Loucy (cell line): ENCODE measurements at regions not wholly inside any gene's neighbourhood (a gene's known extent, or its start where the extent isn't known, plus 50 kb on each side); places are given as distances from the start of the nearest gene placed in this dataset.
"Not testable (repeated sequence)": the region's sequence is repeated elsewhere in the genome, so short reads cannot be mapped to it uniquely, and the experiment has no call there.

Source experiments
- H2AFZ ChIP-seq: fragments of 200-600 bp; sonication (generic); 2 replicates; pipeline ENCODE4 v1.6.0; 2016; ENCODE audit warnings: antibody characterized with exemption, mild to moderate bottlenecking, low read length, moderate library complexity
- H3F3A ChIP-seq: fragments of 200-600 bp; 2 replicates; pipeline ENCODE4 v1.6.0; 2016; ENCODE audit warnings: antibody characterized with exemption, low read depth, mild to moderate bottlenecking
- H3K27me3 ChIP-seq: fragments of 200-600 bp; sonication (generic); 2 replicates; pipeline ENCODE4 v1.6.1; 2014; ENCODE audit warnings: low read length, mild to moderate bottlenecking; ENCODE audit not compliant: insufficient read depth, poor library complexity, severe bottlenecking
- H3K36me3 ChIP-seq: fragments of 200-600 bp; sonication (generic); 2 replicates; pipeline ENCODE4 v1.6.1; 2016; ENCODE audit warnings: low read length; ENCODE audit not compliant: insufficient read depth
- H3K4me1 ChIP-seq: fragments of 200-600 bp; sonication (generic); 2 replicates; pipeline ENCODE4 v1.5.1; 2014; ENCODE audit warnings: low read length, mild to moderate bottlenecking; ENCODE audit not compliant: insufficient read depth, poor library complexity, severe bottlenecking
- H3K4me2 ChIP-seq: fragments of 200-600 bp; sonication (generic); 2 replicates; pipeline ENCODE4 v1.6.0; 2014; ENCODE audit warnings: antibody characterized with exemption, low read length, low read depth, mild to moderate bottlenecking; ENCODE audit not compliant: poor library complexity, severe bottlenecking
- H3K4me3 ChIP-seq: fragments of 200-600 bp; sonication (generic); 2 replicates; pipeline ENCODE4 v1.5.1; 2014; ENCODE audit warnings: low read length, mild to moderate bottlenecking, mixed read lengths; ENCODE audit not compliant: poor library complexity, severe bottlenecking
- H3K79me2 ChIP-seq: fragments of 200-600 bp; sonication (generic); 2 replicates; pipeline ENCODE4 v1.6.1; 2014; ENCODE audit warnings: low read length; ENCODE audit not compliant: insufficient read depth
- H3K9ac ChIP-seq: fragments of 200-600 bp; sonication (generic); 2 replicates; pipeline ENCODE4 v1.6.0; 2014; ENCODE audit warnings: mild to moderate bottlenecking, low read depth, low read length, moderate library complexity; ENCODE audit not compliant: poor library complexity, severe bottlenecking
- H3K9me2 ChIP-seq: fragments of 200-600 bp; sonication (generic); replicated peaks from 2 replicates; pipeline ENCODE4 v1.6.1; 2016; ENCODE audit warnings: low read depth, low read length, mixed read lengths
- H3K9me3 ChIP-seq: fragments of 200-600 bp; sonication (generic); 2 replicates; pipeline ENCODE4 v1.6.1; 2014; ENCODE audit warnings: mild to moderate bottlenecking, antibody characterized with exemption, low read length, low read depth; ENCODE audit not compliant: insufficient read depth
- H4K20me1 ChIP-seq: fragments of 200-600 bp; sonication (generic); 2 replicates; pipeline ENCODE4 v1.6.0; 2014; ENCODE audit warnings: antibody characterized with exemption, low read length, mild to moderate bottlenecking; ENCODE audit not compliant: insufficient read depth, poor library complexity, severe bottlenecking
- EZH2phosphoT487 ChIP-seq: fragments of 200-600 bp; IDR thresholded peaks from 2 replicates; pipeline ENCODE4 v1.6.1; 2018; ENCODE audit warnings: antibody characterized with exemption, mild to moderate bottlenecking, moderate library complexity, borderline replicate concordance
- TF ChIP-seq, protein P1 (sequence below): fragments of 200-600 bp; sonication (generic); conservative IDR thresholded peaks from 2 replicates; pipeline ENCODE4 v1.5.1; 2014; ENCODE audit warnings: mild to moderate bottlenecking, antibody characterized with exemption, low read length

DNA sequence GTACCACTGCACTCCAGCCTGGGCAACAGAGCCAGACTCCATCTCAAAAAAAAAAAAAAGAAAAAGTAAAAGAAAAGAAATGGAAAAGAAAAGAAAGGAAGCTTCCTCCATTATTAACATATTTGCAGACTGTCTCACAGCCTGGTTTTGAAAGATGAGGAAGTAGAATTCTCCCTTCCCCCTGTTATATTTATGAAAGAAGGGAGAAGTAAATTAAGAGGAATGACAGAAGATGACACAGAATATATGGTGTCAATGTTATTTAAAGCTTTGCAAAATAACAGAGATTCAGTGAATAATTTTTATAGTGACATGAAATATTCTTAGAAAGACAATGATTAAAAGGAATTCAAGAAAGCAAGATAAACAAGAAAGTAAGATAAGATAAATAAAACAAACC lies 83.7 kb upstream of the PRSS16 start:
- H3K79me2 ChIP-seq: no peaks in the 10 kb centered on the region
- no peak overlapping the region for H3K4me3 ChIP-seq
- H2AFZ ChIP-seq: no peak overlapping the region
- TF ChIP-seq, protein P1, sequence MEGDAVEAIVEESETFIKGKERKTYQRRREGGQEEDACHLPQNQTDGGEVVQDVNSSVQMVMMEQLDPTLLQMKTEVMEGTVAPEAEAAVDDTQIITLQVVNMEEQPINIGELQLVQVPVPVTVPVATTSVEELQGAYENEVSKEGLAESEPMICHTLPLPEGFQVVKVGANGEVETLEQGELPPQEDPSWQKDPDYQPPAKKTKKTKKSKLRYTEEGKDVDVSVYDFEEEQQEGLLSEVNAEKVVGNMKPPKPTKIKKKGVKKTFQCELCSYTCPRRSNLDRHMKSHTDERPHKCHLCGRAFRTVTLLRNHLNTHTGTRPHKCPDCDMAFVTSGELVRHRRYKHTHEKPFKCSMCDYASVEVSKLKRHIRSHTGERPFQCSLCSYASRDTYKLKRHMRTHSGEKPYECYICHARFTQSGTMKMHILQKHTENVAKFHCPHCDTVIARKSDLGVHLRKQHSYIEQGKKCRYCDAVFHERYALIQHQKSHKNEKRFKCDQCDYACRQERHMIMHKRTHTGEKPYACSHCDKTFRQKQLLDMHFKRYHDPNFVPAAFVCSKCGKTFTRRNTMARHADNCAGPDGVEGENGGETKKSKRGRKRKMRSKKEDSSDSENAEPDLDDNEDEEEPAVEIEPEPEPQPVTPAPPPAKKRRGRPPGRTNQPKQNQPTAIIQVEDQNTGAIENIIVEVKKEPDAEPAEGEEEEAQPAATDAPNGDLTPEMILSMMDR: no peak
- no peak for TF ChIP-seq EZH2phosphoT487
- no peaks in the 10 kb centered on the region for H3K9me3 ChIP-seq
- H3K27me3 ChIP-seq: no peaks in the 10 kb centered on the region
- no peaks in the 10 kb centered on the region for H3K36me3 ChIP-seq
- no peaks in the 10 kb centered on the region for H3K9me2 ChIP-seq
- no peaks in the 10 kb centered on the region for H3K4me1 ChIP-seq
- no peaks in the 10 kb centered on the region for H4K20me1 ChIP-seq
- H3K9ac ChIP-seq: no peak overlapping the region
- no peak overlapping the region for H3K4me2 ChIP-seq
- peaks cover 8% of the 10 kb centered on the region; the same call in 1 of the 2 replicates for H3F3A ChIP-seq

DNA sequence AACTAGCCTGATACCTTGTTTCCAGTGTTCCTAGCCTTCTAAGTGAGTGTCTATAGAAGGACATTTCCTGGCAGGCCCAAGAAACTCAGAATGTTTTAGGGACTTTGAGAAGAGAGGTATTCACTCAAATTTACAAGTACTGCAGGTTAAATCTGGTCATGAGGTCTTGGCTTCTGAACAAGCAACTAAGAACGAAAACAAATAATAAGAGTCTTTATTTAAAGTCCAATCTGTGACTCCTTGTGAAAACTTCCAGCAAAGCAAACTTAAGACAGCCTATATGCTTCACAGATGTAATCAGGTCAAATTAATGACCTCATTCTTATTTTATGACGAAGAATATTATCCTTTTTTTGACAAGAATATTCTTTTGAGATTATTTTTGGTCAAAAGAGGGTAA lies 79.4 kb upstream of the PRSS16 start:
- Histone ChIP-seq H3K4me1 (no peaks in the 10 kb centered on the region), H4K20me1 (no peaks in the 10 kb centered on the region), H3K9me2 (no peaks in the 10 kb centered on the region), H3K4me3 (no peak overlapping the region), H3F3A (0 out of 2 replicates have a peak, but pooled peaks cover under 1% of the 10 kb centered on the region), H3K9me3 (no peaks in the 10 kb centered on the region), H3K79me2 (no peaks in the 10 kb centered on the region), H3K36me3 (no peaks in the 10 kb centered on the region), H2AFZ (no peak overlapping the region), H3K4me2 (no peak overlapping the region), H3K9ac (no peak overlapping the region), H3K27me3 (no peaks in the 10 kb centered on the region)
- no peak for TF ChIP-seq EZH2phosphoT487

DNA sequence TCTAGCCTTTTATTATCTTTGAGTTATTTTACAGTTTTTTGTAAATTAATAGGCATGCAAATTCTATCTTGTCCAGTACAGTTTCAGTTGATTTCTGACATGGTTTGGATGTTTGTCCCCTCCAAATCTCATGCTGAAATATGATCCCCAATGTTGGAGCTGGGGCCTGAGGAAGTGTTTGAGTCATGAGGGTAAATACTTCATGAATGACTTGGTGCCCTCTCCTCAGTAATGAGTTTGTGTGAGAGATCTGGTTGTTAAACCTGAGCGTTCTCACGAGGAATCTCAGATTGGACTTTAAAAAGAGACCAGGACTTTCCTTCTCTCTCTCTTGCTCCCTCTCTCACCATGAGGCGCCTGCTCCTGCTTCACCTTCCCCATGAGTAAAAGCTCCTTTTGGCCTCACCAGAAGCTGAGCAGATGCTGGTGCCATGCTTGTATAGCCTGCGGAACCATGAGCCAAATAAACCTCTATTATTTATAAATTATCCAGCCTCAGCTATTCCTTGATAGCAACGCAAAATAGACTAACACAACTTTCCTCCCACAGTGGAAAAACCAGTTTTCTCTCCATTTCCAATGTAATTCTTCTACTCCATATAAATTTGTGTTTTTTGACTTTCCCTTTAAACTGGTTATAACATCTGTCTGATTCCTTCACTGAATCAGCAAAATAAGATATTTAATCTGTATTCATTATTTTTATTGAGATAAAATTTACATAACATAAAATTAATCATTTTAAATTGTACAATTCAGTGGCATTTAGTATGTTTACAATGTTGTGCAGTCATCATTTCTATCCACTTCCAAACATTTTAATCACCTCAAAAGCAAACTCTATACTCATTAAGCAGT lies 78.7 kb upstream of the PRSS16 start:
- no peak overlapping the region for H2AFZ ChIP-seq
- H3K36me3 ChIP-seq: no peaks in the 10 kb centered on the region
- H3K79me2 ChIP-seq: no peaks in the 10 kb centered on the region
- H3K4me1 ChIP-seq: no peaks in the 10 kb centered on the region
- no peaks in the 10 kb centered on the region for H3F3A ChIP-seq
- no peaks in the 10 kb centered on the region for H3K27me3 ChIP-seq
- no peak overlapping the region for H3K4me3 ChIP-seq
- TF ChIP-seq, protein P1: no peak
- no peak for TF ChIP-seq EZH2phosphoT487
- no peaks in the 10 kb centered on the region for H3K9me2 ChIP-seq
- no peak overlapping the region for H3K4me2 ChIP-seq
- H4K20me1 ChIP-seq: no peaks in the 10 kb centered on the region
- H3K9me3 ChIP-seq: no peaks in the 10 kb centered on the region
- H3K9ac ChIP-seq: no peak overlapping the region

DNA sequence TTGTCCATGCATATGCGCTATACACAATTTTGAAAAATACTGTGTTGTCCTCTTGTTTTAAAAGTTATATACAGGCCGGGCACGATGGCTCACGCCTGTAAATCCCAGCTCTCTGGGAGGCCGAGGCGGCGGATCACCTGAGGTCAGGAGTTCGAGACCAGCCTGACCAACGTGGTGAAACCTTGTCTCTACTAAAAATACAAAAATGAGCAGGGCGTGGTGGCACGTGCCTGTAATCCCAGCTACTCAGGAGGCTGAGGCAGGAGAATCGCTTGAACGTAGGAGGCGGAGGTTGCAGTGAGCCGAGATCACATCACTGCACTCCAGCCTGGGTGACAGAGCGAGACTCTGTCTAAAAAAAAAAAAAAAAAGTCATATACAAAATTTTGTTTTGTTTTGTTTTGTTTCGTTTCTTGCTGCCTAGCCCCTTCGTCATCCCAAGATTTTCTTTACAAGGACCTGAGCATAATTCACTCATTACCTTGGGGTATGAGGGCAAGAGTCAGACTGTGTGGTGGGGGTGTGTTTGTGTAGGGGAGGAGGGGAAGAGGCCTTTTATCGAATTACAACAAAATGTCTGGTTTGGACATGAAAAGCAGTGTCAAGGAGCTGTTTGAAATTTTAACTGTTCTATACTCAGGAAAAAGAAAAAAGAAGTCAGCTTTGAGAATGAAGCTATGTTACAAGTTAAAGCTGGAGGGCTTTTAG lies 74.8 kb upstream of the PRSS16 start:
- H3K36me3 ChIP-seq, H3K4me2 ChIP-seq, H2AFZ ChIP-seq, H3K4me3 ChIP-seq, H3F3A ChIP-seq, H3K9me2 ChIP-seq, H3K27me3 ChIP-seq, H4K20me1 ChIP-seq, H3K79me2 ChIP-seq, H3K9me3 ChIP-seq, H3K9ac ChIP-seq, H3K4me1 ChIP-seq: not testable (repeated sequence)

DNA sequence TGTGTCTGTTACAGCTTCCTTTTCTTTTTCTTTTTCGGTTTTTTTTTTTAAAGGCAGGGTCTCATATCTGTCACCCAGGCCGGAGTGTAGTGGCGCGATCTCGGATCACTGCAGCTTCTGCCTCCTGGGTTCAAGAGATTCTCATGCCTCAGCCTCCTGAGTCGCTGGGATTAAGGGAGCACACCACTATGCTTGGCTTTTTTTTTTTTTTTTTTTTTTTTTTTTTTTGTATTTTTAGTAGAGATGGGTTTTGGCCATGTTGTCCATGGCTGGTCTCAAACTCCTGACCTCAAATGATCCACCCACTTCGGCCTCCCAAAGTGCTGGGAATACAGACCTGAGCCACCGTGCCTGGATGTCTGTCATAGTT lies 74.3 kb upstream of the PRSS16 start:
- H2AFZ ChIP-seq, H3K9ac ChIP-seq: not testable (repeated sequence)

More for the DNA sequence above, 74.3 kb upstream of the PRSS16 start:
- H3K9me3 ChIP-seq, H3K4me3 ChIP-seq, H3K27me3 ChIP-seq, H3K9me2 ChIP-seq, H4K20me1 ChIP-seq, H3K36me3 ChIP-seq, H3K79me2 ChIP-seq, H3K4me1 ChIP-seq, H3F3A ChIP-seq, H3K4me2 ChIP-seq: not testable (repeated sequence)
